ENCODE measurements at regions not wholly inside any gene's neighbourhood (a gene's known extent, or its start where the extent isn't known, plus 50 kb on each side); places are given as distances from the start of the nearest gene placed in this dataset.

GRCh38 chr10:111686796-111687195, 496.8 kb downstream of the GPAM start:
- TF ChIP-seq CTCF (conservative IDR thresholded peaks at IDR 0.05), result no peak
- Histone ChIP-seq H2AK5ac (ENCODE audit: insufficient read length, low read length) (no peak overlapping the region), H2BK20ac (ENCODE audit: low read depth, low read length, poor library complexity, severe bottlenecking) (no peak overlapping the region), H4K5ac (ENCODE audit: insufficient read length, low read depth, low read length) (no peak overlapping the region), H3K9ac (ENCODE audit: extremely low read depth, insufficient read length, low read length) (no peak overlapping the region), H3K4me2 (ENCODE audit: insufficient read depth, insufficient read length, low read length) (no peak overlapping the region), H2BK15ac (ENCODE audit: low read depth, low read length) (no peak overlapping the region), H3K79me2 (ENCODE audit: insufficient read depth, low read length) (no peaks in the 10 kb centered on the region), H2BK5ac (ENCODE audit: insufficient read length, low read length) (no peak overlapping the region), H3K23me2 (ENCODE audit: insufficient read length, low read depth, low read length, poor library complexity, severe bottlenecking) (no peaks in the 10 kb centered on the region), H3K27me3 (ENCODE audit: insufficient read depth, low read length) (no peaks in the 10 kb centered on the region), H3T11ph (ENCODE audit: low read length) (no peak overlapping the region), H3K9me3 (ENCODE audit: control insufficient read depth, low read depth, low read length) (no peaks in the 10 kb centered on the region), H3K4me1 (ENCODE audit: insufficient read depth, low read length) (no peaks in the 10 kb centered on the region), H3K27ac (ENCODE audit: insufficient read length, low read depth, low read length) (no peak overlapping the region), H2BK120ac (ENCODE audit: low read depth, low read length, poor library complexity, severe bottlenecking) (no peak overlapping the region), H2AFZ (ENCODE audit: low read length) (no peak overlapping the region), H3K4ac (ENCODE audit: low read depth, low read length) (no peak overlapping the region), H2BK12ac (ENCODE audit: insufficient read length, low read depth, low read length) (no peak overlapping the region), H3K56ac (ENCODE audit: insufficient read length, low read depth, low read length) (no peak overlapping the region), H3K18ac (ENCODE audit: insufficient read length, low read depth, low read length) (no peak overlapping the region), H4K91ac (ENCODE audit: insufficient read length, low read depth, low read length) (no peak overlapping the region), H4K20me1 (ENCODE audit: control insufficient read depth, insufficient read depth, insufficient read length) (no peaks in the 10 kb centered on the region), H3K14ac (ENCODE audit: insufficient read depth, low read length) (no peak overlapping the region), H4K8ac (replicated peaks; ENCODE audit: insufficient read length, low read depth, low read length) (no peak overlapping the region), H3K79me1 (ENCODE audit: insufficient read depth, low read depth, low read length, poor library complexity, severe bottlenecking) (no peaks in the 10 kb centered on the region), H3K23ac (ENCODE audit: insufficient read length, low read depth, low read length) (no peak overlapping the region)
- no peak overlapping the region for H3K4me3 Mint-ChIP-seq
- H3K27ac Mint-ChIP-seq, result no peak overlapping the region
- H3K9me3 Mint-ChIP-seq, result peaks cover 0 to 6% of the 10 kb centered on the region in 2 experiments; a peak in 4 of 5 replicates
- WGBS (ENCODE audit: extremely low coverage, insufficient read length, low lambda C conversion rate), result no CpG with 5 or more reads among the region's 7 CpGs
- H3K27me3 Mint-ChIP-seq (ENCODE audit: low read depth), result no peaks in the 10 kb centered on the region
- no peaks in the 10 kb centered on the region for H3K4me1 Mint-ChIP-seq
- DNase-seq, result no peak
- H3K36me3 Mint-ChIP-seq (ENCODE audit: insufficient read depth in 1 of 3, low read depth in 3 of 3), result peaks cover 0 to 9% (median 0%) of the 10 kb centered on the region in 3 experiments; a peak in 3 of 7 replicates
